Loucy (cell line): ENCODE measurements at regions not wholly inside any gene's neighbourhood (a gene's known extent, or its start where the extent isn't known, plus 50 kb on each side); places are given as distances from the start of the nearest gene placed in this dataset.

Experiments
- H2AFZ ChIP-seq: fragments of 200-600 bp; sonication (generic); 2 replicates; pipeline ENCODE4 v1.6.0; 2016; ENCODE audit warnings: antibody characterized with exemption, mild to moderate bottlenecking, low read length, moderate library complexity
- H3F3A ChIP-seq: fragments of 200-600 bp; 2 replicates; pipeline ENCODE4 v1.6.0; 2016; ENCODE audit warnings: antibody characterized with exemption, low read depth, mild to moderate bottlenecking
- H3K27me3 ChIP-seq: fragments of 200-600 bp; sonication (generic); 2 replicates; pipeline ENCODE4 v1.6.1; 2014; ENCODE audit warnings: low read length, mild to moderate bottlenecking; ENCODE audit not compliant: insufficient read depth, poor library complexity, severe bottlenecking
- H3K36me3 ChIP-seq: fragments of 200-600 bp; sonication (generic); 2 replicates; pipeline ENCODE4 v1.6.1; 2016; ENCODE audit warnings: low read length; ENCODE audit not compliant: insufficient read depth
- H3K4me1 ChIP-seq: fragments of 200-600 bp; sonication (generic); 2 replicates; pipeline ENCODE4 v1.5.1; 2014; ENCODE audit warnings: low read length, mild to moderate bottlenecking; ENCODE audit not compliant: insufficient read depth, poor library complexity, severe bottlenecking
- H3K4me2 ChIP-seq: fragments of 200-600 bp; sonication (generic); 2 replicates; pipeline ENCODE4 v1.6.0; 2014; ENCODE audit warnings: antibody characterized with exemption, low read length, low read depth, mild to moderate bottlenecking; ENCODE audit not compliant: poor library complexity, severe bottlenecking
- H3K4me3 ChIP-seq: fragments of 200-600 bp; sonication (generic); 2 replicates; pipeline ENCODE4 v1.5.1; 2014; ENCODE audit warnings: low read length, mild to moderate bottlenecking, mixed read lengths; ENCODE audit not compliant: poor library complexity, severe bottlenecking
- H3K79me2 ChIP-seq: fragments of 200-600 bp; sonication (generic); 2 replicates; pipeline ENCODE4 v1.6.1; 2014; ENCODE audit warnings: low read length; ENCODE audit not compliant: insufficient read depth
- H3K9ac ChIP-seq: fragments of 200-600 bp; sonication (generic); 2 replicates; pipeline ENCODE4 v1.6.0; 2014; ENCODE audit warnings: mild to moderate bottlenecking, low read depth, low read length, moderate library complexity; ENCODE audit not compliant: poor library complexity, severe bottlenecking
- H3K9me2 ChIP-seq: fragments of 200-600 bp; sonication (generic); replicated peaks from 2 replicates; pipeline ENCODE4 v1.6.1; 2016; ENCODE audit warnings: low read depth, low read length, mixed read lengths
- H3K9me3 ChIP-seq: fragments of 200-600 bp; sonication (generic); 2 replicates; pipeline ENCODE4 v1.6.1; 2014; ENCODE audit warnings: mild to moderate bottlenecking, antibody characterized with exemption, low read length, low read depth; ENCODE audit not compliant: insufficient read depth
- H4K20me1 ChIP-seq: fragments of 200-600 bp; sonication (generic); 2 replicates; pipeline ENCODE4 v1.6.0; 2014; ENCODE audit warnings: antibody characterized with exemption, low read length, mild to moderate bottlenecking; ENCODE audit not compliant: insufficient read depth, poor library complexity, severe bottlenecking
- CTCF ChIP-seq: fragments of 200-600 bp; sonication (generic); conservative IDR thresholded peaks from 2 replicates; pipeline ENCODE4 v1.5.1; 2014; ENCODE audit warnings: mild to moderate bottlenecking, antibody characterized with exemption, low read length
- EZH2phosphoT487 ChIP-seq: fragments of 200-600 bp; IDR thresholded peaks from 2 replicates; pipeline ENCODE4 v1.6.1; 2018; ENCODE audit warnings: antibody characterized with exemption, mild to moderate bottlenecking, moderate library complexity, borderline replicate concordance

GRCh38 chr3:18195836-18196235 is 229.3 kb downstream of the SATB1 start:
- H3K9me2 ChIP-seq = no peaks in the 10 kb centered on the region
- TF ChIP-seq EZH2phosphoT487 (no peak), CTCF (no peak)
- no peaks in the 10 kb centered on the region for H3K27me3 ChIP-seq
- H2AFZ ChIP-seq = no peak overlapping the region
- no peaks in the 10 kb centered on the region for H3K79me2 ChIP-seq
- no peak overlapping the region for H3K4me2 ChIP-seq
- no peak overlapping the region for H3K9ac ChIP-seq
- no peaks in the 10 kb centered on the region for H3K36me3 ChIP-seq
- peaks cover 33% of the 10 kb centered on the region for H3K9me3 ChIP-seq
- H3K4me1 ChIP-seq = no peaks in the 10 kb centered on the region
- H4K20me1 ChIP-seq = no peaks in the 10 kb centered on the region
- no peak overlapping the region for H3K4me3 ChIP-seq
- no peaks in the 10 kb centered on the region for H3F3A ChIP-seq

DNA sequence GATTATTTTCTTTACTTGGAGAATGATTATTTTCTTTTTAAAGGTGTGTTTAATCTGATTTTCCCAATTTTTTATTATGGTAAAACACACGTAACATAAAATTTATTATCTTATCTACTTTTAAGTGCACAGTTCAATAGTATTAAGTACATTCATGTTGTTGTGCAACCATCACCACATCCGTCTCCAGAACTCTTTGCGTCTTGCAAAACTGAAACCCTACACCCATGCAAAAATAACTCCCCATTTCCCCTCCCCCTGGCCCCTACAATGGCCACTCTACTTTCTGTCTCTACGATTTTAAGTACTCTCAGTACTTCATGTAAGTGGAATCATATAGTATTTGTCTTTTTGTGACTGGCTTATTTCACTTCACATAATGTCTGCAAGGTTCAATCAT is 230.7 kb downstream of the SATB1 start:
- Histone ChIP-seq H3K4me2 (no peak overlapping the region), H3K4me1 (peaks cover 12% of the 10 kb centered on the region), H4K20me1 (no peaks in the 10 kb centered on the region), H3K9me3 (peaks cover 20% of the 10 kb centered on the region), H3K36me3 (no peaks in the 10 kb centered on the region), H3K79me2 (no peaks in the 10 kb centered on the region), H3K9me2 (no peaks in the 10 kb centered on the region), H3K9ac (no peak overlapping the region), H2AFZ (no peak overlapping the region), H3K4me3 (no peak overlapping the region), H3K27me3 (no peaks in the 10 kb centered on the region), H3F3A (no peaks in the 10 kb centered on the region)
- TF ChIP-seq EZH2phosphoT487 (no peak), CTCF (no peak)

DNA sequence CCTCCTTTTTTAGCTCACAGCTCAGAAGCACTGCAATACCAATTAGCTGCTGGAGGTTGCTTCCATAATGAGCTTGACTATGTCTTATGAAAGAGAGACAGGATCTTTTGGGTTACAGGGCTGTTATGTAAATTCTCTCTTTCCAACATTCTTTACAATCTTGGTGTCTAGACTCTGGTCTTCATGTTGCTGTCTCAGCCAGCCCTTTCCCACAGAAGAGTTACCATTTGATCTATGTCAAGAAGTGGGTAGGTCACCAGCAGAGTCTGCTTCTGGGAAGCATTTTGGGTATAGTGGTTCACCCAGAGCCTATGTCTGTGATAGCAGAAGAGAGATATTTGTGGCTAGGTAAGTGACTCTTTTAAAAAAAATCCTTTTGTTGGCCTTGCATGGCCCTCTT is 234.5 kb downstream of the SATB1 start:
- no peaks in the 10 kb centered on the region for H3K36me3 ChIP-seq
- TF ChIP-seq EZH2phosphoT487 = no peak
- TF ChIP-seq CTCF = no peak

More for the DNA sequence above, 234.5 kb downstream of the SATB1 start:
- Histone ChIP-seq H3K4me1 (peaks cover 14% of the 10 kb centered on the region), H4K20me1 (no peaks in the 10 kb centered on the region), H3K9ac (no peak overlapping the region), H3K79me2 (no peaks in the 10 kb centered on the region), H3F3A (no peaks in the 10 kb centered on the region), H2AFZ (no peak overlapping the region), H3K9me3 (no peaks in the 10 kb centered on the region; the same call in 1 of the 2 replicates), H3K4me3 (no peak overlapping the region), H3K4me2 (no peak overlapping the region), H3K27me3 (no peaks in the 10 kb centered on the region), H3K9me2 (no peaks in the 10 kb centered on the region)
